GM12878 (cell line): ENCODE measurements at regions not wholly inside any gene's neighbourhood (a gene's known extent, or its start where the extent isn't known, plus 50 kb on each side); places are given as distances from the start of the nearest gene placed in this dataset.

ENCODE experiments used
- CHD2 ChIP-seq: IDR thresholded peaks from 2 replicates; pipeline ENCODE4 v1.6.1; 2011; ENCODE audit warnings: low read depth, low read length, improper control_type of control experiment, borderline replicate concordance
- ZZZ3 ChIP-seq: IDR thresholded peaks from 2 replicates; pipeline ENCODE4 v1.6.1; 2011; ENCODE audit warnings: low read depth; ENCODE audit not compliant: control insufficient read depth, insufficient read length

DNA sequence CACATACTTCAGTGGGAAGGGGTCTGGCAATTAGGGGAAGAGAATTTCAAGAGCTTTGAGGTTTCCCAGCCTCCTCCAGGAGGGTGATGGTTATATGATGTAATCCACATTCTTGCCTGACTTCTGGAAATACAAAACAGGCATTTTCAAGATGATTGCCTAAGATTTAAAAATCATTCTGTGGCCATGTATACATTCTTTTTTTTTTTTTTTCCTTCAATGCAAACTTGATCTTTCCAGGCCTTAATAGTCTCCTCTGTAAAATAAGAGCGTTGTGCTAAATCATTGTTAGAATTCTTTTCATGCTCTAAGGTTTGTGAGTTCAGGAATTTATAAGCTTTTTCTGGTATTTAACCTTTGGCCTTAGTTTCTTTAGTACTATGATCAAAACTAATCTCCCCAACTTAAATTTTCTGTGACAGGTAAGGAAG is 192.3 kb upstream of the HMCN1 start:
- no peak for TF ChIP-seq CHD2
- TF ChIP-seq ZZZ3: no peak
